Esophagus mucosa (tissue), 1 donor: ENCODE measurements at regions not wholly inside any gene's neighbourhood (a gene's known extent, or its start where the extent isn't known, plus 50 kb on each side); places are given as distances from the start of the nearest gene placed in this dataset.

Experiments used
- ATAC-seq: fragments of 200-7000 bp; cut with Tn5 transposase; one replicate; pipeline ENCODE4 v1.9.1; 2020
- donor health status: DM: yes; HTN: yes; CAD: no.

DNA sequence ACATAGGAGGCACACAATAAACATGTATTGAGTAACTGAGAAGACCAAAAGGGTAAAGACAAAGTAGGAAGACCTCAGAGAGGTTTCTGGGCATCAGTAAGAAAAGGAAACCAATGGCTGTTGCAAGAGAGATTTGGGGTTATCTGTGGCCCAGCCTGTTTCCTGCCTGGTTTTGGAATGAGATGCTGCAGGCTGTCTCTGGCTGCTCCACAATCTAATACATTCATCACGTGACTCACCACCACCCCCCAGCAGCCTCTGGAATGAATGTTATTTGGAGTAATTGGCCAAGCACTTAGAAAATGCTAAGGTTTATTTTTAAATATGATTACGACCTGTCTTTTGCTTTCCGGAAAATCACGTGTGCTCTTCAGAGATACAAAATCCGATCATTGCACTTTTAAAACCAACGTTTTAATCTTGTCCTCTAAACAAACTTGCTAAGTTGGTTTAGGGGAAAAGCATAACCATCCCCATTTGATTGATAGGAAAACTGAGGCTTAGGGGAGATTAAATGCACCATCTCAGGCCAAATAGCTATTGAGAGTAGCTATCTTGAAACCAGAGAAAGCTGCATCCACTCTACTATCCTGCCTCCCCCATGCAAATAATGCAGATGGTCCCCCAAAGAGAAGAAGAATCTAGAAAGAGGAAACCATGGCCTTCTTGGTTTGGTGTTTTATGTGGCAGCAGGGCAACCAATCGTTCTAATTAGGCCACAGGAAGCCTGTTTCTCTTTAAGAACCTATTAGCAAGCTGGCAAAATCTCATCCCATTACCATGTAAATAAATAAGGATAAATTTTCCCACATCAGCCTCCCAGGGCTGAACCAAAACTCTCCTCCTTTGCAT lies 151.8 kb upstream of the ADRA1B start:
- ATAC-seq = no peak

DNA sequence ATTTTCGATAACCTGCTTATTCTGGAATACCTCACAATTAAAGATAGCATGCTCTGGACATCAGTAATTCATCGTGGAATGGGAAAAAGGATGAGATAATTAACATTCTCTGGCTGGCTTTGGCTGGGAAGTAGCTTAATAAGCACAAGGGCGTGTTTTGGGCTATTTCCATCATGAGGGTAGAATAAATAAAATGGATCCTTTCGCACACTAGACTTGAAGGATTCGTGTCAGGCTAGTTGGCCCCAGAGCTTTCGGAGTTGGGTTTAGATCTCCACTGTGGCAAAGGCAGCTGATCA lies 151.2 kb upstream of the ADRA1B start:
- no peak for ATAC-seq

DNA sequence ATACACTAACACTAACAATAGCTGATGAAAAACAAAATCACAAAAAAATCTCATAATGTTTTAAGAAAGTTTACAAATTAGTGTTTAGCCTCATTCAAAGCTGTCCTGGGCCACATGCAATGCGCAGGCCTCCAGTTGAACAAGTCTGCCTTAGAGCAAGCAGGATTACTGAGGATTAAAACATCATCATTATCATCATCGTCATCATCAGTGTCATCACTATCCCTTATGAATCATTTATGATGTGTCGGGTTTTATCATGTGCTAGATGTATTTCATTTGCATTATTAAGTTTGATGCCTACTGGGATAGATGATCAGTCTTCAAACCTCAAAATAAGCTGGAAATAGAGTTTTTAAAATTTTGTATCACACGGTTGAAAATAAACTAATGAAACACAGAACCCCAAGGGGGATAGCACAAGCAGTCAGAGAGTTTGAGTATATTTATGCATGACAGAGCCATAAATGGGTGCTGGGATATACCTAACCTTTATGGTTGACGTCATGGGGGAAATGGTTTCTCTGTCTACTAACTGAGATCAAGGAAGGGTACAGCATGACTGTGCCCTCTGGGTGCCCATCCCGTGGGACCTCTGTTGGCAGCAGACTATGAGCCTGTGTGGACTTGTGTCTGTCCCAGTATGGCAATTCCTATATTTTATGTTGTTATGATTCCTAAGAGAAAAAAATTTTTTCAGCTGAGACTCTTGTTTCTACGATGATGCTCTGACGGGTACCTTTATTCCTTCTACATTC lies 150.3 kb upstream of the ADRA1B start:
- ATAC-seq = peak; percentile 44

DNA sequence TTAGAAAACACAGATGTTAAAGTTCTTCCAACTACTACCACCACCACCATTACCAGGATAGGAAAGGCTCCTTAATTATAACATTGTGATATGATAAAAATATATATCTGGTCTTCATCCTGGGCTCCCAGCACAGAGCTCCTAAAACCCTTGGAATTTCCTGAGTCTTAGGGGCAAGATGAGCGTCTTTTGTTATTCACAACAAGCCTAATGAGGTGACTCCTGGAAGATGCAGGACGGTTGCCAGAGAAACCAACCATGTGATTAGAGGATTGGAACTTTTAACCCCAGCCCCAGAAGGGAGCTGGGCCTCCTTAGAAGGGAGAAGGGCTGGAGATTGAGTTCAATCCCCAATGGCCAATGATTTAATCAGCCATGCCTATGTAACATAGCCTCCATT lies 148.0 kb upstream of the ADRA1B start:
- ATAC-seq = no peak

DNA sequence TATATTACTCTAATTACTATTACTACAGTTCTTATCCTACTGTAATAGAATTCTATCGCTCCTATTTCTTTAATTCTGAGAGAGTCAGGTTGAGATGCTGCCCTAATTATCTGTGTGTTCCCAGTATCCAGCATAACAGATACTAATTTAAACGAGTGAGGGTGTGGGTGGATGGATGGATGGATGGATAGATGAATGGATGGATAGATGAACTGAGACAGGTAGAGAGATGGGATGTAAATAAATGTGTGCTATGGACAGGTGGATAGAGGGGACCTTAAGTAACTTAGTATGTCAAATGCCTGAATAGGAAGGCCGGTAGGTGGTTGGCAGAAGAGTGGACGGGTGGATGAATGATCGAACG lies 143.6 kb upstream of the ADRA1B start:
- no peak for ATAC-seq

DNA sequence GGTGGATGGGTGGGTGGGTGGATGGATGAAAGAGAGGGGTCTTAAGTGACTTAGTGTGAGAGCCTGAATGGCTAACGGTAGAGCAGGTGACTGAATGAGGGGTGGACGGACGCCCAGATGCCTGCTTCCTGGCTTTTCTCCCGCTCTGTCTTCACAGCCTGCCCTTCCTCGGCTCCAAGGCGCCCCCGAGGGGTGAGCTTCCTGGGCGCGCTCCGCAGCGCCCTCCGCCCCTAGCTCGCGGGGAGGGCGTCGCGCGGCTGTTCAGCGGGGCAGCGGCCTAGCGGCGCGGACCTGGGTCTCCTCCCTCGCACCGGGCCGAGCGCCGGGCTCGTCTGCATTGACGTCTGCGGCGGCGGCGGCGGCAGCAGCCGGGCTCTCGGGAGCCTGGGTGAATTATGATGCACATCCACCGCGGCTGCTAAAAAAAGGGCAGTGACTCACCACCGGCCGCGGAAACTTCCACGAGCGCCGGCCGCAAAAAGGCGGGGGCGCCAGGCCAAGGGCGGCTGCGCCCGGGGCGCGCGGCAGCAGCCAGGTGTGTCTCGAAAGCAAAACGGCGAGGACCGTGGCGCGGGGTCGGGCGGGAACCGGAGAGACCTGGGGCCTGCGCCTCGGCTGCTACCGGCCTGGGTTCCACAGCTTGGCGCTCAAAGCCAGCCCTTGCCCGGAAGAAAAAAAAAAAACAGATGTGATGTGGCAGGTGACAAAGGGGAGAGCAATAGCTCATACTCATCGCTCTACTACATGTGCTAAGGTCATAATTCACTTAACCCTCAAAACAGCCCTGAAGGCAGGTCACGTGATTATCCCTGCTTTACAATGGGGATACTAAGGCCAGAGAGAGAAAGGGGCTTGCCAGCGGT lies 143.0 kb upstream of the ADRA1B start:
- peak; percentile 82 for ATAC-seq

DNA sequence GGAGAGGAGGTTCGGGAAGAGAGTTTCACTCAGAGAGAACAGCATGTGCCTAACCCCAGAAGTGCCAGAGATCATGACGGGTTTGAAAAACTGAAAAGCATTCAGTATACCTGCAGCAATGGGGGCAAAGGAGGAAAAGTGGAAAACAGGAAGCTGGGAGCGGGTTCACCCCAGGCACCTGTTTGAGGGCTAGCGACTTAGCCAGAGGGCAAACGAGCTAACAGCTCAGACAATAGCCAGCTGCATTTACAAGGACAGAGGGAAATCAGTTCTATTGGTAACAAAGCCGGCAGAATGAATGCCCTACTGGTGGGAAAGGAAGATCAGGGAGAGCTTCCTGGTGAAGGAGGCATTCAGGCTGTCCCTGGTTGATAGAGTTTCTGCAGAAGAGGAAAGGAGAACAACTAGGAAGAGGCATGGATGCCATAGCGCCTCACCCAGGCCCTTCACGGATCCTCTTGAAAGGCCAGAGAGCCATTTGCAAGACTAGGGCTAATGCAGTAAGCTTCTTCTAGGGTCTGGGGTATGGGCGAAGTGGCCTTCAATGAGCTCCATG lies 141.7 kb upstream of the ADRA1B start:
- no peak for ATAC-seq

DNA sequence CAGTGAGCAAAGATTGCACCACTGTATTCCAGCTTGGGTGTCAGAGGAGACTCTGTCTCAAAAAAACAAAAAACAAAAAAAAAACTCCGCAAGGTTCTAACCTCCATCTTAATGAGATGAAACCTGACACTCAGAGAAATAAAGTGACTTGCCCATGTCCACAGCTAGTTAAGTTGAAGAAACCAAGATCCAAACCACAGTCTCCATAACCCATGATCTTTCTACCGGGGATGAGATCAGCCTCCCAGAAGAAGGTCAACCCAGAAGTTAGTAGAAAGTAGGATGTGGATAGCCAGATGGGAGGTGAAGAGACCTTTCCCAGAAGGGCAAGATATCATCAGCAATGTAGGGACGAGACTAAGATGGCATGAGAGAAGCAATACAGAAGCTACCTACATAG lies 140.4 kb upstream of the ADRA1B start:
- ATAC-seq = no peak

DNA sequence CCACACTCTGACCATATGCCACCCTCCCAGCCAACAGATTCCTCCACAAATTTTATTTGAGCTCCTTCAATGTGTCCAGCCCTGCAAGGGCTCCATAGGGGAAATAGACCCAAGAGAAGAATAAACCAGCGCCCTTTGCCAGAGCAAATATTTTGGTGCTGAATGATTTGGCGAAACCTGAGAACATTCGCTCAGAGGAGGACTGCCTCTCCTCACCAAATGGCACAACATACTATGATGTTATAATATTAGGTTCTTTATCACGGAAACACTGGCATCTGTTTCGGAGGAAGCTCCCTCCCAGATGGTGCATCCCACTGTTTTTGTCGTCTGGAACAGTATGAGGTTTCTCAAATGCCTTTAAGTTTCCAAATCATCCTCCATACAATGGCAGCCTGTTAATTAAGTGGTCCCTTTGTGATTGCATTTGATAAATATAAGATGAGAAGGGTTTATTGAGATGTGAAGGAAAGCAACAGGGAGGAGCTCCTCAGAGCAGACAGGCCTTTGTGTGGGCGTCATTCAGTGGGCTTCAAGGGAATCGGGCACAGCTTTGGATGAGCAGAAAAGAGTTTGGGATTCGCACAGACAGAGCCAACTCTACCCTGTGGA lies 139.1 kb upstream of the ADRA1B start:
- ATAC-seq = no peak

DNA sequence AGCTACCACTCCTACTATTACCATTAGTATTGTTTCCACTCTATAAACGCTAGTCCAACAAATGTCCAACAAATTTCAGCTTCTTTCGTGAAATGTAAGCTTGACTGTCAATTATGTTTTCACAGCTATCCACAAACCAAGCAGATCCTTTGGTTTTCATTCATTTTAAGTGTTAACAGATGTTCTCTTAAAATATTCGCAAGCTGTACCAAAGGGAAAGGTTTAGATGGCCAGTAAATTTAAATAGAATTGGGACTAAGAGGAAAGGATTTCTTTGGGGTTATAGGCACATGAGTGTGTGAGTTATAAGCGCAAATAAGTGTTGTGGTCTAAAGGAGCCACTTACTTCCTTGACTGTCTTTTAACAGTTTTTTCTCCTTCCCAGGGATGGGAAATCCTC lies 136.8 kb upstream of the ADRA1B start:
- ATAC-seq = no peak

DNA sequence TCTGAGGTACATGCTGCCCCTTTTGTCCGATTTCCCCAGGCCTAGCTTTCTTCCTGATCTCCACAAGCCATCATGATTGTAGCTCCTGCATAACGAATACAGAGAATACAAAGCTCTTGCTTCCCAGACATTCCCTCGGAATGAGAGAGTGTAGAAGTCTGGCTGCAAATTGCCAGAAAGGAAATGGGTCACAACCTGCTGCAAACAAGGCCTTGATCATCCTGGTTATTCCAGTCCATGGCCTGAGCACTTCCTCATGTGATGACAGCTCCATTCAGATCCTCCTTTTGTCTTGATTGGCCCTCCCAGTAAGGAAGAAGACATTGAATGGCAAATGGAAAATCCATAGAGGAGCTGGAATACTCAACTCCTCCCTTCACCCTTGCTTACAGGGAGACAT lies 136.0 kb upstream of the ADRA1B start:
- ATAC-seq = no peak

DNA sequence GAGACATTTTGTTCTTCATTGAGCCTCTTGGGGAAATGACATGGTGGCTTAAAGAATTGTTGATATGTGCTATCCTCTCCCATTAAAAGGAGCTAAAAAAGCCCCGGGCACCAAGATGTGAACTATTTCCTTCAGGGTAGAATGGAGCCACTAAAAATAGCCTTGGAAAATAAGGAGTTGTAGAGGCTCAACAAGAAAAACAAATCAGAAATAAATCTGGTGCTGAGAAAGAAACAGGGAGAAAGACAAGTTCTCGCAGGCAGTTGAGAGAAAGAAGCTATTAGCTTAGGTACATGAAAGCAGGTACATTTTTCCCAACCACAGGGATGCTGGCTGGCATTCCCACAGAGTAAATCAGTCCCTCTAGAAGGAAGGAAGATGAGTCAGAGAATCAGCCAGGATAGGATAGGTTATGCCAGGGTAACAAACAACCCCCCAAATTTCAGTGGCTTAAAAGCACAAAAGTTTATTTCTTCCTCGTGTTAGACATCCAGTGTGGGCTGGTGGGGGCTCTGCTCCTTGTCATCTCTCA lies 134.6 kb upstream of the ADRA1B start:
- ATAC-seq = no peak

DNA sequence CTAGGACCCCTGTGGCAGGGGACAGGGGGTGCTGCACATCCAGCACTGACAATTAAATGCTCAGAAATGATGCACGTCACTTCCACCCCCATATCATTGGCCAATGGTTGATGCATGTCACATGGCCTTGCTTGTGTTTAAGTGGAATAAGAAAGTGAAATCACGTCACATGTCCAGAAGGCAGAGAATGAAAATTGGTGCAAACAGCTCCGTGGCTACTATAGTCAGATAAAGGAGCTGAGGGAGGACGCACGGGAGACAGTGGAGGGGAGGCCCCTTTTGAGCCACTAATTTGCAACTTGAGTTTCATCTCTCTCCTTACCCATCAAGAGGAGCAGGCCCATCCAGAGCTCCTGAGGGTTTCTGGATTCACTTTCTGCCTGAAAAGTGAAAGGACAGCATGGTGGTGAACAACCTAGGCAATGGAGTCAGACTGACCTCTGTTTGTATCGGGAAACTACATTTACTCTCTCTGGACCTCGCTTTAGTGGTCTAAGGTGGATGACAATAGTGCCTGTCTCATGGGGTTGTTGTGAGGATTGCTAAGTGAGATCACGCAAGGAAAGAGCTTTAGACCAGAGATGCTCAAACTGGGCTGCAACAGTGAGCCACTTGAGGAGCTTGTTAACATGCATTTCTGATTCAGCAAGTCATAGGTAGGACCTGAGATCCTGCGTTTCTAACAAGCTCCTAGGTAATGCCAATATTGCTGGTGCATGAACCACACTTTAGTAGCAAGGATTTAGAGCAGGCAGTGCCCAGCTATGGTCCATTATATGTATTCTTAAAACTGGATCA lies 133.9 kb upstream of the ADRA1B start:
- ATAC-seq = no peak

DNA sequence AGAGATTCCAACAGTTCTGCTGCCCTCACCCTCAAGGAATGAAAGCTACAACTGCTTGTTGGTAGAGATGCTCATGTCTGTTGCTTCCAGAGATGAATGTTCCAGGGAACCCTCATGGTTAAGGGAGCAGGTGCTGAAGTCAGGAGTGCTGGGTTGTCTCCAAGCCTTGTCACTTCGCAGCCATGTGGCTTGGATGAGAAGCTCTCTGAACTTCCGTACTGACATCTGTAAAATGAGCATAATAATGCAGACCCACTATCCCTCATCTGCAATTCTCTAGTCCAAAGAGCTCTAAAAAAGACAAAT lies 133.3 kb upstream of the ADRA1B start:
- no peak for ATAC-seq

DNA sequence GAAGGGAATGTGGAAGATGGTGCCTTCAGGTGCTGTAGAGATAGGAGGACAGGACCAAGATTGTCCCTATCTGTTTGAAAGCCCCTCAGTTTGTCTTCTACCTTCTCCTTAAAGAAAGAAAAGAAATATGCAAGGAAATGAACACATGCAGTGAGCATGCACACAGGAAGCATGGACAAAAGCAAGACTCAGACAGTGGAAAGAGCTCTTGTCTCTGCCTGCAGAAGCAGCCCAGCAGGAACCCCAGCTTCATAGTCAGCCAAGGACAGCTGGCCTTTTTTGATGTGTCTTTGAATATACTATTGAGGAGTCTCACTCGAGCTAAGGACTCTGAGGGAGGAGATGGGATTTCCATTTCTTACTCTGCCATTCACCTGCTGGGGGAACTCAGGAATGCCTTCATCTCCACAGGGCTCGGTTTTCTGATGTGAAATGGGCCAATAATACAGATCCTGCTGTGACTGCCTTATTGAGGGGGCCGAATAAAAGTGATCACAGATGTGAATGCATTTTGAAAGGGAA lies 132.5 kb upstream of the ADRA1B start:
- no peak for ATAC-seq

DNA sequence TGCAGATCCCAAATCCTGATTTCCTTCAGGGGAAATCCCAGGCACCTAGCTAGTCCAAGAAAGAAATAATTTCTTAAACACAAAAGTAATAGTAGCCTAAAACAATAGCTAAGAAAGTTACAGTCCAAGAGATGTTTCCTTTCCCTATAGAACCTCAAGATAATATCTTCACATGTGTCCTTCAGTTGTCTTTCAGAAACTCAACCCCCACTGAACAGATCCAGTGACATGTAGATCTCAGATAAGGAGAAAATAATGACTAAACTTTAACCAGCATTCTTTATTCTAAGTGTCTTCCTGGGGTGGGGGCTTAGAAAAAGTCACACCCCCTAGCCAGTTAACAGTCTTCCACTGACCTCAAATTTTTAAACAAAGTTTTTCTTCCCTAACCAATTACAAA lies 131.3 kb upstream of the ADRA1B start:
- no peak for ATAC-seq

DNA sequence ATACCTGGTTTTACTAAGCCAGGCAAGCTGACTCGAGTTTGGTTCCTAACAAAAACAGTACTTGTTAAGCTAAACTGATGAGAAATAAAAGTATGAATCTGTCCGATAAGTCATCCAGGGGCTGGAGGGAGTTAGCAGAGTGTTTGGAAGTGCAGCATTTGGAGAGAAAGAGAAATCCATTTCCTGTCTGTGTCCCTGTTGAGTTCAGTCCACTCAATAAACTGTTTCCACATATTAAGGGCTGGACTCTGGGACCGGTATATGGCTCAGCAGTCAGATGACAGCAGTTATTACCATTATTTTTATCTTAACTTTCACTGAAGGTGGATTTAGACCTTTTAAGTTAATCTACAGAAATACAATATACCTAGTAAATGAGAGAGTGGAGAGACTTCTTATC lies 130.6 kb upstream of the ADRA1B start:
- no peak for ATAC-seq

DNA sequence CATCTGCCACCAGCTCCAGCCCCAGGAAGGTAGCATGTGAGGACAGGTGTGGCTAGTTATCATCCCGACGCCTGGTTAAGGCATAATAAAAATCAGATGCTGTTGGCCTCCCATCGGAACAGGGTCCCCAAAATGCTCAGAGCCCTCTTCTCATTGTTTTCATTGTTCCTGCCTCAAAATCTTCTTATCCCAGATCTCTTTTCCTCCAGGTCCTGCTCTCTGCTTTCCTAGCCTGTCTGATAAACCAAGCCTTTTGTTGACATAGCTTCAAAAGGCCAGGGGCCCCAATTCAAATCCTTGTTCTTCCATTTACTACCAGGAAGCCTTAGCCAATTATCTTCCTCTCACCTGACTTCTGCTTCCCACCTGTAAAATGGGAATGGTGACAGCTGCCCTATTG lies 130.1 kb upstream of the ADRA1B start:
- no peak for ATAC-seq

DNA sequence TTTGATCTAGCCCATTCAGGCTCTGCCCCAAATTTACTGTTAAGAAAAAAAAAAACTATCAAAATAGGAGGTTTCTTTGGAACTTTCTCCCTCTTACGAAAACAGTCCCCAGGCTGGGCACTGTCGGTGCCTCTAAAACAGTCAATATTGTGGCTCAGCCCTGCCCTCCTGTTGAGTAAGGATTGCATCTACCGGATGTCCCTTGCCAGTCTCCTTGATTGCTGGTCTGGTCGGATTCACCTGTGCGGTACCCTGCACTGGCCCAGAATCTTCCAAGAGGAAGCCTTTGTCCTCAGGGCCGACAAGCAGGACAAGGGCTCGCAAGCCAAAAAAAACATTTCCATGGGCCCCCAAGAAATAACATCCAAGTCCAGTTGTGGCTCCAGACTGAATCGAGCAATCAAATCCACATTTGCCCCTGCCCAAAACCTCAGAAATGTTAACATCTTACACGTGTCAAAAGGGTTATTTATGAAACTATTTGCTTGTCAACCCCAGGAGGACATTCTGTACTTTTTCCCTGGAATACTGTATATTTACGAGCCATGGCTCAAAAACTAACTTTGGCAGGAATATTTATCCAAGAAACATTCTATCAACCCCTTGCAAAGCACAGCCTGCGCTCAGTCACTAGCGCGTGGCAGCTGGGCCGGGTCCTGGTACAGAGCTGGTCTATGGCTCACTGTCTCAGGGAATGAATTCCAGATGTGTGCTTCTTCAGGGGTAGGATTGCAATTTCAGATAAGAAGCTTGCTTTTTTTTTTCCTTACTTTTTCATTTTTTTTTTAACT lies 129.2 kb upstream of the ADRA1B start:
- ATAC-seq = no peak

DNA sequence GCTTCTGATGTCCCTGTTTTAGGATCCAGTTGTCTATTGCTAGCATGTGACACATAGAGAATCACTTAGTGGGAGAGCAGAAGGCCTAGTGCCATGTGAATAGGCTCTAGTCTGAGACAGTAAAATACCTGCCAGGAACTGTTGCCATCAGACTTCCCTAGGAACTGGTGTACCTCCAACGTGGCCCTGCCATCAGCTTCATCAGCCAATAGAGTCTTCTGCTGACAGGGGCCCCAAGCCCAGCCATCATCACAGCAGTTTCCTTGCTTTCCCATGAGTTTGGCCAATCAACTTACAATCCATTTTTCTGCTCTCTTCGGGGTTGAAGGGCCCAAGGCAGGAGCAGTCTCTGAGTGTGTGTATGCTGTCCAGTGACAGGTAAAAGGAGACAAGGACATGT lies 128.4 kb upstream of the ADRA1B start:
- ATAC-seq = no peak

DNA sequence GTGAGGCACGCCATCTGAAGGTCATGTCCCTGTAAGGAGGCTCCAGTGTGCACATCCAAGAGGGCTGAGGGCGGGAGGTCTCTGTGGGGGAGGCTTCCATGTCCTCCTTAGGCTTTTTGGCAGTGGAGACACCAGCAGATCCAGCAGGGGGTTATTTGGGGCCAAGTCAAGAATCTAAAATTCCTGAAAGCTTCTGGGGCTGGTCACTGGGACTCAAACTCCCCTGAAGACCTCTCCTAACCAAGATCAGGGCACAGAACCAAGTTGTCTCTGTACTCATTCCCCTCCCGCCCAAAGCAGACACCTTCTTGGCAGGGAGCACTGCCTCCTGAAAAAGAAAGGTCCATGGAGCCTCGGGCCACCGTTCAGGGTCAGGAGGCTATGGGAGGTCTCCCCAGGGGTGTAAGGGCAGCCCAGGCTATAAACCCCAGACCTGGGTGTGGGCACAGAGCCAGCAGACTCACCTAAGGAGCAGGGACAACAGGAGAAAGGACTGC lies 127.4 kb upstream of the ADRA1B start:
- no peak for ATAC-seq
